KOPT-K1 (cell line): ENCODE measurements at regions not wholly inside any gene's neighbourhood (a gene's known extent, or its start where the extent isn't known, plus 50 kb on each side); places are given as distances from the start of the nearest gene placed in this dataset.

ENCODE experiments used
- H3K27ac ChIP-seq: fragments of 200-600 bp; sonication (generic); 2 replicates; pipeline ENCODE4 v1.5.1; 2016; ENCODE audit warnings: antibody characterized with exemption, mild to moderate bottlenecking, low read depth, low read length; ENCODE audit not compliant: poor library complexity, severe bottlenecking
- H3K36me3 ChIP-seq: fragments of 200-600 bp; sonication (generic); 2 replicates; pipeline ENCODE4 v1.5.1; 2017; ENCODE audit warnings: antibody characterized with exemption, mild to moderate bottlenecking, low read length, moderate library complexity; ENCODE audit not compliant: insufficient read depth
- H3K9me3 ChIP-seq: fragments of 200-600 bp; sonication (generic); 2 replicates; pipeline ENCODE4 v1.5.1; 2017; ENCODE audit warnings: antibody characterized with exemption, low read length, mild to moderate bottlenecking; ENCODE audit not compliant: insufficient read depth, poor library complexity, severe bottlenecking

GRCh38 chr1:2962946-2963345, 58.3 kb upstream of the ACTRT2 start:
- Histone ChIP-seq H3K27ac (no peak overlapping the region), H3K36me3 (no peaks in the 10 kb centered on the region), H3K9me3 (peaks cover 13% of the 10 kb centered on the region)

GRCh38 chr1:2965676-2966075, 55.6 kb upstream of the ACTRT2 start:
- no peaks in the 10 kb centered on the region for H3K9me3 ChIP-seq

GRCh38 chr1:2966449-2967328, 54.6 kb upstream of the ACTRT2 start:
- H3K27ac ChIP-seq: no peak overlapping the region
- H3K9me3 ChIP-seq: no peaks in the 10 kb centered on the region
- H3K36me3 ChIP-seq: no peaks in the 10 kb centered on the region

More at GRCh38 chr1:2965676-2966075, 55.6 kb upstream of the ACTRT2 start:
- Histone ChIP-seq H3K36me3 (no peaks in the 10 kb centered on the region), H3K27ac (no peak overlapping the region)

GRCh38 chr1:2967329-2967725, 53.9 kb upstream of the ACTRT2 start:
- Histone ChIP-seq H3K27ac (no peak overlapping the region), H3K36me3 (no peaks in the 10 kb centered on the region), H3K9me3 (no peaks in the 10 kb centered on the region)

GRCh38 chr1:2967881-2968280, 53.4 kb upstream of the ACTRT2 start:
- Histone ChIP-seq H3K27ac (no peak overlapping the region), H3K36me3 (no peaks in the 10 kb centered on the region), H3K9me3 (no peaks in the 10 kb centered on the region)

GRCh38 chr1:2968471-2968881, 52.8 kb upstream of the ACTRT2 start:
- Histone ChIP-seq H3K36me3 (no peaks in the 10 kb centered on the region), H3K9me3 (no peaks in the 10 kb centered on the region)

GRCh38 chr1:2969011-2969844, 52.0 kb upstream of the ACTRT2 start:
- Histone ChIP-seq H3K36me3 (no peaks in the 10 kb centered on the region), H3K9me3 (no peaks in the 10 kb centered on the region), H3K27ac (no peak overlapping the region)

More at GRCh38 chr1:2968471-2968881, 52.8 kb upstream of the ACTRT2 start:
- H3K27ac ChIP-seq: no peak overlapping the region

GRCh38 chr1:2969845-2970291, 51.4 kb upstream of the ACTRT2 start:
- H3K9me3 ChIP-seq: no peaks in the 10 kb centered on the region
- H3K27ac ChIP-seq: no peak overlapping the region
- no peaks in the 10 kb centered on the region for H3K36me3 ChIP-seq

- no peaks in the 10 kb centered on the region for H3K36me3 ChIP-seq
- H3K27ac ChIP-seq: no peak overlapping the region
- H3K9me3 ChIP-seq: no peaks in the 10 kb centered on the region
These were observed 50.8 kb upstream of the ACTRT2 start for GRCh38 chr1:2970311-2971071.

GRCh38 chr1:2971101-2971501, 50.2 kb upstream of the ACTRT2 start:
- Histone ChIP-seq H3K36me3 (no peaks in the 10 kb centered on the region), H3K27ac (no peak overlapping the region), H3K9me3 (no peaks in the 10 kb centered on the region)
